ENCODE measurements at regions not wholly inside any gene's neighbourhood (a gene's known extent, or its start where the extent isn't known, plus 50 kb on each side); places are given as distances from the start of the nearest gene placed in this dataset.

GRCh38 chr13:47206111-47206510 is 309.3 kb upstream of the HTR2A start:
- TF ChIP-seq CTCF (IDR thresholded peaks at IDR 0.05), result no peak
- TF ChIP-seq EZH2 (IDR thresholded peaks at IDR 0.05; ENCODE audit: borderline replicate concordance, insufficient read depth, low read depth, low read length, poor library complexity, severe bottlenecking), result no peak

Measured in B cell (primary cell).